SK-N-MC (cell line): ENCODE measurements at regions not wholly inside any gene's neighbourhood (a gene's known extent, or its start where the extent isn't known, plus 50 kb on each side); places are given as distances from the start of the nearest gene placed in this dataset.

Experiments
- DNase-seq: peaks from one replicate; pipeline ENCODE4 v3.0.0-alpha.2; 2011; ENCODE audit warnings: low read depth, low spot score
- H3K27ac ChIP-seq: fragments of 200-600 bp; sonication (generic); 2 replicates; pipeline ENCODE4 v1.5.1; 2016; ENCODE audit warnings: mixed run types
- H3K36me3 ChIP-seq: fragments of 200-600 bp; sonication (generic); 2 replicates; pipeline ENCODE4 v1.6.1; 2017; ENCODE audit warnings: antibody characterized with exemption, low read length, mixed read lengths; ENCODE audit not compliant: insufficient read depth
- H3K4me3 ChIP-seq: fragments of 200-600 bp; sonication (generic); 2 replicates; pipeline ENCODE4 v1.5.1; 2016
- H3K9ac ChIP-seq: fragments of 200-600 bp; sonication (generic); 2 replicates; pipeline ENCODE4 v1.8.0; 2017; ENCODE audit warnings: mixed run types, mixed read lengths; ENCODE audit not compliant: insufficient read length
- H3K9me3 ChIP-seq: fragments of 200-600 bp; sonication (generic); 2 replicates; pipeline ENCODE4 v1.6.1; 2017; ENCODE audit warnings: low read depth, mild to moderate bottlenecking, antibody characterized with exemption, low read length, moderate library complexity, mixed read lengths
- EZH2 ChIP-seq: fragments of 200-600 bp; sonication (generic); IDR thresholded peaks from one replicate; pipeline ENCODE4 v1.6.1; 2017; ENCODE audit warnings: antibody characterized with exemption
- FOXP2 ChIP-seq: optimal IDR thresholded peaks from 2 replicates; pipeline ENCODE3; 2011; ENCODE audit warnings: mild to moderate bottlenecking, moderate library complexity; ENCODE audit not compliant: insufficient read depth; ENCODE audit errors: extremely low read length, control extremely low read depth
- POLR2AphosphoS5 ChIP-seq: IDR thresholded peaks from 2 replicates; pipeline ENCODE4 v1.6.1; 2012; ENCODE audit warnings: mild to moderate bottlenecking, low read depth, low read length, borderline replicate concordance

DNA sequence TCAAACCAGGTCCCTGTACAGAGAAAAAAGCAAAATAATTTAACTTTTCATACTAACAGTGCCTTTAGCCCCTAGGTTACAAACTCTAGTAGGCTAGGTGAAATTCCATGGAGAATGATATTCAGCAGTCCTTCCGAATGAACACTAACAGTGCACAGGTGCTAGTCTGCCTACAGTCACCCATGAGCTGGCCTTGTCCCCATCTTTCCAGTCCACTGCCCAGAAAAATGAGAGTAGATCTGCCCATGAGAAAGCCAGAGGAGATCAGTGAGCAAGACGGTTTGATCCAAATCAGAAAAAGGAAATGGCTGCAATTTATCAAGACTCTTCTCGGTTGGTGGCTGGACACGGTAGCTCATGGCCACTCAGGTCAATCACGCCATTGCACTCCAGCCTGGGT, 524.9 kb downstream of the FGF9 start:
- no peak overlapping the region for H3K9ac ChIP-seq
- no peak for DNase-seq
- no peak overlapping the region for H3K27ac ChIP-seq
- no peak overlapping the region for H3K4me3 ChIP-seq
- no peaks in the 10 kb centered on the region for H3K36me3 ChIP-seq
- no peaks in the 10 kb centered on the region for H3K9me3 ChIP-seq
- TF ChIP-seq EZH2 (no peak), FOXP2 (no peak), POLR2AphosphoS5 (no peak)

DNA sequence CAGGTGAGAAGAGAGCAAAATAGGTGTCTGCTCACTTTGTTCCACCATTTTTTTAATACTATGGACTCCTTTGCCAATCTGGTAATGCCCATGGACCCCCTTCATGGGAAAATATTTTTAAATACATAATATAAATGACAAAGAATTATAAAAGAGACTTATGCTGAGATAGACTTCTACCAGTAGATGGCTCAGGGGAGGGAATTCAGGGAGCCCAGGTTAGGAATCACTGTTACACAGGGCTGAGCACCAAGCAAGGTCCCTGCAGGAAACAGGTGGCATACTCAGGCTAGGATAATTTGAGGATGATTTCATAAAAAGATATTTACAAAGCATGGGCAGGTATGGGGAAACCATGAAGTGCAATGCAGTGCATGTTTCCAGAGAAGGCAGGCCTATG, 525.9 kb downstream of the FGF9 start:
- TF ChIP-seq POLR2AphosphoS5 (no peak), EZH2 (no peak), FOXP2 (no peak)
- no peaks in the 10 kb centered on the region for H3K36me3 ChIP-seq
- no peak overlapping the region for H3K4me3 ChIP-seq
- H3K27ac ChIP-seq = no peak overlapping the region
- H3K9ac ChIP-seq = no peak overlapping the region
- DNase-seq = no peak
- H3K9me3 ChIP-seq = no peaks in the 10 kb centered on the region

DNA sequence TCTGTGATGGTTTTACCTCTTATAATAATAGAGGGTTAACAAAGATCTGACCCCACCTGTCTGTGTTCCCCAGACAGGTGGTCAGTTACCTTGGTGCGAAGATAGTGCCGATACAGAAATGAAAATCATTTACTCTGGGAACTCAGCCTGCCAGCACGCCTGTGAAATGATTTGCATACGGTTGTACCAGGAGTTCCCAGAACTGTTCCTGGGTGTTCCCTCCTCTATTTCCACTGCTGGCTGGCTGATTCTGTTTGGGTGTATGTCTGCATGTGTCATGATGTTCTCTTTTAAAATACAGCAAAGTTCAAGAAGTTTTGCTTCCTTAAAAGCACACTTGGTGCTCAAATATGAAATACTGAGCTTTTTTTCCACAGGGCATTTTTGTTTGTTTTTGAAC, 527.1 kb downstream of the FGF9 start:
- no peaks in the 10 kb centered on the region for H3K36me3 ChIP-seq
- H3K27ac ChIP-seq = no peak overlapping the region
- no peaks in the 10 kb centered on the region for H3K9me3 ChIP-seq
- H3K9ac ChIP-seq = no peak overlapping the region
- no peak for DNase-seq
- TF ChIP-seq EZH2 = no peak
- TF ChIP-seq POLR2AphosphoS5 = no peak
- TF ChIP-seq FOXP2 = no peak
- H3K4me3 ChIP-seq = no peak overlapping the region

DNA sequence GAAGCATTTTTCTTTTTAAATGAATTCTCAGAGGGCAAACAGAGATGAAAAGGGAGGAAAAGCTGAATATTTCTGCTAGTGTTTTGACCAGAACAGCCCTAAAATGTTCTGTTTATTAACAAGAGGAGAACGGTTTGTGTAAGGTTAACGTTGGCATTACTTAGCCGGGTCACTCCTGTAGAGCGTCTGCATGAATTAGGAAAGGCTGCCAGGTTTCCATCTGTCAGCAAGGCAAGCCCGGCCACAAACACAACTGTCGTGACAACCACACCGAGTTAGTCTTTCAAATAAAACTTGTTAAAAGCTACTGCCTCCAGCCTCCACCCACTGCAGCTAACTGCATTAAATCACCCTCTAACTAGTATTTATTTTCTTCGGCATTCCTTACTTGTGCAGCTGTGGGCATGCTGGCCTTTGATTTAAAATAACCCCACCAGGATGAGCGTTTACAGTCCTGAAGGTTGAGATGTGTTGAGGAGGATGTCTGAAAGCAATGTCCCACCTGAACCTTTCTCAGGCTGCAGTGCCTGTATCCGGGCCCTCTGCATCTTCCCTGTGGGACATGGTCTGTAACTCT, 527.9 kb downstream of the FGF9 start:
- no peaks in the 10 kb centered on the region for H3K36me3 ChIP-seq
- no peak overlapping the region for H3K27ac ChIP-seq
- DNase-seq = no peak
- TF ChIP-seq POLR2AphosphoS5 = no peak
- no peak for TF ChIP-seq EZH2
- TF ChIP-seq FOXP2 = no peak
- H3K4me3 ChIP-seq = no peak overlapping the region
- no peaks in the 10 kb centered on the region for H3K9me3 ChIP-seq
- H3K9ac ChIP-seq = no peak overlapping the region

DNA sequence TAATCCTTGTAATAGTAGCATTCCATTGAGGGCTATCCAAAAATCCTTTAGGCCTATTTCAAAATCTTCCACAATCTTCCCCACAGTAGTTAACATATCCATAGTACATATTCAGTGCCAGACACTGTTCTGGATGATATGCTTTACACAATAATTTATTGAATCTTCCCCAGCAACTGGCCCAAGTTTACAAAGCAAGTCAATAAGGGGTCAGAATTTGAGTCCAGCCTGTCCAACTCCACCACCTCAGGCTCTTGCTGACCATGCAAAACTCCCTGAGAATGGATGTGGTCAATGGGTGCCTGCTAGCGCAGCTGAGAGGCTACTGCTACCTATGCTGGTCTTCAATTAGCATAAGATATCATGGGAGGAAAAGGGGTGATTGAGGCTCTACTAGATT, 529.6 kb downstream of the FGF9 start:
- Histone ChIP-seq H3K9me3 (no peaks in the 10 kb centered on the region), H3K4me3 (no peak overlapping the region), H3K36me3 (no peaks in the 10 kb centered on the region), H3K9ac (no peak overlapping the region), H3K27ac (no peak overlapping the region)
- no peak for DNase-seq
- no peak for TF ChIP-seq EZH2
- no peak for TF ChIP-seq POLR2AphosphoS5
- TF ChIP-seq FOXP2 = no peak

DNA sequence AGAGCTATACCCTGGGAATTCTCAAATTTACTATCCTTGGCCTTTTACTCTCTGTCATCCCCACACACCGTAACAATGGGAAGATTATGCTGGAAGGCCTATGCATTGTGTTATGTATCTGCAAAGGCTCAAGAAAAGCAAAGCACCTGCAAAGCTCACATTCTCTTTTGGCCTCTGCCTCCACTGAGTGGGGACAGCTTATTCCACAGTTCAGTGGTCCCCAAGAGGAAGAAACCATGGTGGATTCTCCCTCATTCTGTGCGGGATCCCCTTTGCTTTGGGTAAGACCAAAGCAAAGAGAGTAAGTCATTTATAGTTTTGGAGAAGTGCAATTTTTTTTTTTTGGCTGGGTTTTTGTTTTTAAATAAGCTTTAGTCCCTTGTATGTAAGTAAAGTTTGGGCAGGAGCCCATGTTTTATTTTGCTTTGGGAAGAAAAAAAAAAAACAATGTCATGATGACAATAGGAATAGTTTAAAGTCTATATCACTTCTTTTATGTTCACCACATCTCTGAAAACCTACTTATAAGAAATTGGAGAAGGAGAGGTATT, 530.6 kb downstream of the FGF9 start:
- Histone ChIP-seq H3K27ac (no peak overlapping the region), H3K4me3 (no peak overlapping the region), H3K9me3 (no peaks in the 10 kb centered on the region), H3K36me3 (no peaks in the 10 kb centered on the region), H3K9ac (no peak overlapping the region)
- DNase-seq = no peak
- TF ChIP-seq POLR2AphosphoS5 (no peak), FOXP2 (no peak), EZH2 (no peak)

DNA sequence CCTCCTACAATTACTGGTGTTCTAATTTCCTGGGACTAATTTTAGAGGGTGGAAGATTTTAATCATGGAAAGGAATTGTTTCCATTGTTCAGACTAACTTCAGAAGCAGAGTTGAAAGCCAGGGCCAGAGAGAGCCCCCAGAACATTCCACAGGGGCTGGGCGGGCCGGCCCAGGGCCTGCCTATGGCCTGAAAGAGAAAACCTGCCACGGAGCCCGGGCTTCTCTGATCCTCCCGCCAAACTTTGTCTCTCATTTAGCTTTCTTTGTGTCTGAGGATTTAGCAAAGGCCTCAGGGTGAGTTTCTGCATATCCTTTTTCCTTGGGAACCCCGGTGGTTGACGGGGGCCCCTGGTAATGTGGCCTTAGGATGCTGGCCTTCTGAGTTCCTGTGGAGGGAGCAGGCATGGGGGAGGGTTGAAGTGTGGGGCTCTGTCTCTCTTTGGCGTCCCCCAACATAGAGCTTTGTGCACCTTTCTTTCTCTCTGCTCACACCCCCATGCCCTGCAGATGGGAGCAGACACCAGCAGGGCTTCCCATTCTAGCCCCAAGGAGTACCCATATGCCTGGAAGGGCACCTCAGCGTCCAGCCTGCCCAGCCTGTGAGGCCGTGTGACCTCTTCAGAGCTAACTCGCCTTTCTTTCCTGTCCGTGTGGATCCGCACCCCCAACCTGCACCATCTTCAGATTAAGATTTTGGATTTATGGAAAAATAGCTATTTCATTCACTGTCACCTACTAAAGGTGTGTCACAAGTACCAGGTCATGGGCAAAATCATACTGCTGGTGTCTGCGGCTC, 539.5 kb downstream of the FGF9 start:
- TF ChIP-seq EZH2 (no peak), POLR2AphosphoS5 (no peak), FOXP2 (no peak)
- H3K9me3 ChIP-seq = no peaks in the 10 kb centered on the region
- H3K4me3 ChIP-seq = no peak overlapping the region
- H3K27ac ChIP-seq = no peak overlapping the region
- no peak overlapping the region for H3K9ac ChIP-seq
- no peaks in the 10 kb centered on the region for H3K36me3 ChIP-seq
- no peak for DNase-seq

DNA sequence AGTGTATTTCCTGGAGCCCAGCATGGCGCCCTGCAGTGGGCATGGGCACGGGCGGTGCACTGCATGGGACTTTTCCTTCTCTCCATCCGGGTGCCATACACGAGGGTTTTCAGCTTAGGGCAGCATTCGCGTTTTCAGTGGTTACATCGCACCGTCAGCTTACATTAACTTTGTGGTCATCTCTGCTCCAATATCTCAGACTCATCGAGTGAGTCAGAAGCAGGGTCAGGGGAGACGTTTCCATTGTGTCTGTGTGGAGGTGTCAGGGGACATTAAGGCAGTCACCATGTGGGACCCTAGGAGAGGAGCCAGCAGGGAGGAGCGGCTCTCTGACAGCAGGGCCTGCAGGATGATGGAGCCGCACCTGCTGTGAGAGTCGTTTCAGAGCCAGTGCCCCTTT, 541.0 kb downstream of the FGF9 start:
- no peak overlapping the region for H3K4me3 ChIP-seq
- TF ChIP-seq FOXP2 (no peak), POLR2AphosphoS5 (no peak), EZH2 (no peak)
- no peaks in the 10 kb centered on the region for H3K36me3 ChIP-seq
- no peaks in the 10 kb centered on the region for H3K9me3 ChIP-seq
- no peak overlapping the region for H3K9ac ChIP-seq
- H3K27ac ChIP-seq = no peak overlapping the region
- no peak for DNase-seq

DNA sequence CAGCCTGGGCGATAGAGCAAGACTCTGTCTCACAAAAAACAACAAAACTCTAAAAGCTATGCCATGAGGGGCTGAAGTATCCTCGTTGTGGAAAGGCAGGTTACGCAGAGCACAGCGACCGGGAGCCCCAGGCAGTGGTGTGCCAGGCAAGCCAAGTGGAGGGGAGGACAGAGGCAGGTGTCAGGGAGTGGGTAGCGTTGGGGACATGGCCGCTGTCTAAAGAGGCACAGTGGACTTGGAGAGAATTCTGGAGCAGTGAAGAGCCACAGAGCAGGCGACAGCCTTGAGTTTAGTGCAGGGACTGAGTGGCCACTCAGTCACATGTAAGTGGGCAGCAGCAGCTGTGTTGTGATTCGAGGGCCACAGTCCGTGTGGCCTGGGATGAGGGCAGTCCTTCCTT, 541.7 kb downstream of the FGF9 start:
- Histone ChIP-seq H3K27ac (no peak overlapping the region), H3K4me3 (no peak overlapping the region), H3K9me3 (no peaks in the 10 kb centered on the region), H3K36me3 (no peaks in the 10 kb centered on the region), H3K9ac (no peak overlapping the region)
- DNase-seq = no peak
- no peak for TF ChIP-seq EZH2
- TF ChIP-seq POLR2AphosphoS5 = no peak
- TF ChIP-seq FOXP2 = no peak

DNA sequence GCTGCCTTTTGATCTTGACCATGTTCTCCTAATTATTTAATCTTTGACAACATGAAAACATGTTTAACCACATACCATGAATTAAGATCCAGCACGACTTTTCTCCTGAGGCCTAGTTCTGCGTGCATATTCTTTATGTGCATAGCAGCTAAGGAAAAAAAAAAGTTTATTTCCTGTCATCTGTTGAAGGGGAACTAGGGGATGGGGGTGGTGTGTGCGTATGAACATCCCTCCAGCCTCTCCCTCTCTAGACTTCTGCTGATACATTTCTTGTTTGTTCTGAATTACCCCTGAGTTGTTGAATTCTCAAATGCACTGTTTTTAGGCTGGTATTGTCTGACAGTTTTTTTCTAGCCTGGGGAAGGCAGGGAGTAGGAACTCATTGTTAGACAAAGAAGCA, 543.3 kb downstream of the FGF9 start:
- no peak overlapping the region for H3K9ac ChIP-seq
- no peaks in the 10 kb centered on the region for H3K36me3 ChIP-seq
- H3K27ac ChIP-seq = no peak overlapping the region
- no peak for TF ChIP-seq POLR2AphosphoS5
- no peak for TF ChIP-seq EZH2
- no peak for TF ChIP-seq FOXP2
- no peak for DNase-seq
- H3K9me3 ChIP-seq = no peaks in the 10 kb centered on the region
- no peak overlapping the region for H3K4me3 ChIP-seq
